HPDE6-E6E7 (cell line): ENCODE measurements at regions not wholly inside any gene's neighbourhood (a gene's known extent, or its start where the extent isn't known, plus 50 kb on each side); places are given as distances from the start of the nearest gene placed in this dataset.
"Not testable (repeated sequence)": the region's sequence is repeated elsewhere in the genome, so short reads cannot be mapped to it uniquely, and the experiment has no call there.

Experiments
- DNase-seq: peaks from one replicate; pipeline ENCODE4 v3.0.0; 2011; ENCODE audit warnings: missing footprints; ENCODE audit errors: extremely low spot score

DNA sequence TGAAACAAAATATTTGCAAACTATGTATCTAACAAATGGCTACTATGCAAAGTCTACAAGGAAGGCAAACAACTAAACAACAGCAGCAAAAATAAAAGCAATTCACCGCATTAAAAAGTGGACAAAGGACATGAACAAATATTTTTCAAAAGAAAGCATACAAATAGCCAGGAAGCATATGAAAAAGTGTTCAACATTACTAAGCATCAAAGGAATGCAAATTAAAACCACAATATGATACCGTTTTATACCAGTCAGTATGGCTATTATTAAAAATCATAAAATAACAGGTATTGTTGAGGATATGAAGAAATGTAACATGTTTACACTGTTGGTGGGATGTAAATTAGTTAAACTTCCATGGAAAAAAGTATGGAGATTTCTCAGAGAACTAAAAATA lies 1106.7 kb downstream of the PDHA2 start:
- DNase-seq = no peak

DNA sequence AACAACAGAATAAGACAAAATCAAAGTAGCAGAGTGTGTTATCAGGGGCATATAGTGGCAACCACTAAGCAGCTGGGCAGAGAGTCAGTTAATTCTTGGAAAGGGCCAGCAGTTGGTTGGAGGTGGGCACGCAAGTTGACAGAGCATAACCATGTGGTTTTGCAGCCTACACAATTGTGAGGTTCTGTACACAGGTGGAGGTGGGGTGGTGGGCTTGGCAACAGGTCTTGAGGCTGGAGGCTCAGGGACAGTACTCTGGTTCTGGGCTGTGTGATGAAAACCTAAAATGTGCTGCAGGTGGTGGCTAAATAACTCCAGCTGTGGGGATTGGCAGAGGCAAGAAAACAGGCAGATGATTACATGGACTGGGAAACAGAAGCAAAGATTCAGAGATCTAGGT lies 1112.7 kb downstream of the PDHA2 start:
- DNase-seq = no peak

DNA sequence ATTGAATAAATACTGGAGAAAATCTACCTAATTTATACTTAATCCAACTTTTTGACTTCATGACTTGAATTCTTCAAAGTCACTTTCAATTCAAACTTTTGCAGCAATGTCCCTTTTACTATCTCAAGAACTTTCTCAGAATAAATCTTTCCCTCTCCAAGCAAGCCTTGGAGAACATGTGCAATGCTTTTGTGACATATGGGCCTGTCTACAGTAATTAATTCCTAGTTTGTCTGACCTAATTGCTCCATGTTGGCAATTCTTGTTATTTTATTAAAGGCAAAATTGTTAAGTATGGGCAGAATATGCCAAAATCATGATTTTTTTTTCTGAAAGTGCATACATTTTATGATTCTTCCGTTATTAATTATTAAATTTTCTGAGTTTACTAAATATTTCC lies 1115.3 kb downstream of the PDHA2 start:
- no peak for DNase-seq

DNA sequence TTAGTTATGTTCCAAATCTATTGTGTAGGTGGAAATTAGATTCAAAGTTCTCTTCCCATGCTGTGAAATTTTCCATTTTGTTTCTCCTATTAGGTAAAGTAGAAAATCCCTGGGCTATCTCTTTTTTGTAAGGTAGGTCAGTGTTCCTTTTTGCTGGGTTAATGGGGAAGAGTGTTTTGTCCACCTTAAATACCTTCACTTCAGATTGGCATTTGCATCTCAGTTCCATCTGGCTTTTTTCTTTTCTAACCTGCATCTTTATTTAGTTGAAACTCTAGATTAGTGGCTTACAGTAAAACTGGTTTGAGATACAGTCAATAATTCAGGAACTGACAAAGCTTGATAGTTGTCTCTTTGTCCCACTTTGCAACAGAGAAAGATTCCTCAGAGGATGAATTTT lies 1115.8 kb downstream of the PDHA2 start:
- no peak for DNase-seq

DNA sequence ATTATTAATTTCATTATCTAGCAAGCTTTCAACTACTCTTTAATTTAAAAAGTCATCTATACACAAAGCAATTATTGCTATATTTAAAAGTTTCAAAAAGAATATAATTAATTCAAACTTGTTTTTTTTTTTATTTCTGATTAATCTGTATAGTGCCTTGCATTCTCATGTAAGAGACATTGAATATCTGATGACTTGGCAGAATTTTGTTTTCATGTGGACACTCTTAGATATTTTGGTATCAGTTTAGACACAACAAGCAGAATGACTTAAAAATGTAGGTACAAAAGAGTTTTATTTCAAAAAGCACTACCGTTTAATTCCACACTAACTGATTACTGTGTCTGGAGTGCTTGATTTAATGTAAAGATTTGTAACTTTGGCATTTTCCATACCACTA lies 1129.6 kb downstream of the PDHA2 start:
- no peak for DNase-seq

DNA sequence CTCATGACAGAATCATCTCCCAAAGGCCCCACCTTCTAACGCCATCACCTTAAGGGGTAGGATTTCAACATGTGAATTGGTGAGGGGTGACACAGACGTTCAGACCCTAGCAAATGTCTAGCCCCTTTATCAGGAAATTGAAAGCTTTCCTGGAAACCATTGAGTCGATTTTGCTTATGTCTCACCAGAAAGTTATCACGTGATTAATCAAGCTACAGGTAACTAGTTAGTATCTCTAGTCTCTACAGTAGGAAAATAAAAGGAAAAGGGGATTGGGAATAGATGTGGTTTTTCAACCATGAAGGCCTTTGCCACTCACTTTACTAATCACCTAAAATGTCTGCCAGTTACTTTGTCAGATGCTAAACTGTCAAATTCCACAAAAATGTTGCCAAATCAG lies 1133.0 kb downstream of the PDHA2 start:
- no peak for DNase-seq

DNA sequence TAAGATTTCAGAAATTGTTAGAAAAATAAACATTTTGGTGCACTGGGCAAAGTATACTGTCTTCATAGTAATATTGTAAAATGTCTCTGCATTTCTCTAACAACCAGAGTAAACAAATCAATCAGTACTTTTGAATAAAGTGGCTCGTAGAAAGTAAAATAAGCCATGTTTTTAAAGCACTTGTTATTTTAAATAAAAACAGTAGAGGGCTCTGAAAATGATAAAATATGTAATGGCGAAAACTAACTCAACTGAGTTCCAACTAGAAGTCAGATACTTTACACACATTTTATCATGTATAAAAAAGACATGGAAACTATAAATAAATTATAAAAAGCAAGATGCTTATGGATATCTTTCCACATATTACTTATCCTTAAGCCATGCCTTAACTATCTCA lies 1134.4 kb downstream of the PDHA2 start:
- DNase-seq = no peak

DNA sequence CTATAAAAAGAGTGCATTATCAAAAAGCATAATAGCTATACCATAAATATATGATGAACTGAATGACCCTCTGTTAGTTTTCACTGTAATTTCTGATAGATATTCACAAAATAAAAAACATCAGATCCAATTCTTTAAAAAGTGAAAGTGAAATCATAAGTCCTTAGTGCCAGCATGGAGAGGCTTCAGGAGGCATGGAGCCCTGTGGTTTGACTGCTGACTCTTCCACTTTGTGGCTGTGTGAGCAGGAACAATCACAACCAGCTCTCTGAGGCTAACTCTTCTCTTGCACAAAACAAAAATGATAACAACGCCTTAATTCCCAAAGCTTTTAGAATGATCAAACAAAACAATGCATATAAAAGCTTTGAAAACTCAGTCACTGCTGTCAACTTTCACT lies 1143.9 kb downstream of the PDHA2 start:
- peak; percentile 7 for DNase-seq

DNA sequence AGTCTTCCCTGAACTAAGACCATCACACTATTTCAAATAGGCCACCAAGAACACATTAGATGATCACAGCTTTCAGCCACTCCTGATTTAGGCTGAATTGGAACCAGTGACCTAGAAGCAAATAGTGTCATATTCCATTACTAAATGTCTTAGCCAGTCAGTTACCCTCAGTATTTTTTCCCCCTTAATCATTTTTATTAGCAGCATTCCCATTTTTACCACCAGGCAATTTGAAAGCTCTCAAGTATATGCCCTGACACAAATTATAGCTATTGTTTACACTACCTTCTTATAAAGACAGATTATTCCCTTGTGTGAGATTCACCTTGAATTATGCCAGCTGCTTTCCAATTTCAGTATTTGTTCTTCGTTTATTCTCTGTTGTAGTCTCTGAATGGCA lies 1146.9 kb downstream of the PDHA2 start:
- no peak for DNase-seq

DNA sequence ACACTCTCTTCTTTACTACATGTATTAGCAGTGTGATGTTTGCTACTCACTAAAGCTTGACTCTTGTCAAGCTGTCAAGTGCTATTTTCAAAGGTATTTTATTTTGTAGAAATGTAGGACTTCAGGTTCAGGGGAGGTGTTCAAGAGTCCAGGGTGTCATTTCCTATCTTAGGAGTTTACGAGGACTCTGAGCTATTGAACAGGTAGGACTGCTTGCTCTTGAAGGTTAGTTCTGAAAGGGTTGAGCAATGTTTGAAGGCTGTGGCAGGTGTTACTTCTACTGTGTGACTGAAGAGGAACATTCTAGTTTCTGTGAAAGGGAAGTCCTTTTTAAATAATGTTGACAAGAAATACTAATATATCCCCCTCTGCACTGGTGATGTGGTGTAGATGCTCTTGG lies 1151.2 kb downstream of the PDHA2 start:
- no peak for DNase-seq

DNA sequence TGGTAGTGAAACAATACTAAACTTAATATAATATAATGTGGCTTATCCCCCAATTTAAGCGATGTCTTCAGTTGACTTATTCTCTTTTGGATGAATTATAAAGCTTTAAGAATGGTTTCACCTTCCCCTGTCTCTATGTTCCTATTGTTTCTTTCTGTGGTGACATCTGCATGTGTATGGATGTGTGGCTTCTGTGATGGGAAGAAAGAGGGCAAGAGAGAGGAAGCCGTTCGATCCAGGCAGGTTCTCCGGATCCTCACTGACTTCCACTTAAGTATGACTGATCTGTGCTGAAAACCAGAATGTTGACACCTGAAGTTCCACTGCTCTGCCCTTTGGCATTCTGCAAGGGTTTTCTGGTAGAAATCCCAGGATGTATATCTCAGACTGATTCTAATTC lies 1150.8 kb downstream of the STPG2 start:
- no peak for DNase-seq

DNA sequence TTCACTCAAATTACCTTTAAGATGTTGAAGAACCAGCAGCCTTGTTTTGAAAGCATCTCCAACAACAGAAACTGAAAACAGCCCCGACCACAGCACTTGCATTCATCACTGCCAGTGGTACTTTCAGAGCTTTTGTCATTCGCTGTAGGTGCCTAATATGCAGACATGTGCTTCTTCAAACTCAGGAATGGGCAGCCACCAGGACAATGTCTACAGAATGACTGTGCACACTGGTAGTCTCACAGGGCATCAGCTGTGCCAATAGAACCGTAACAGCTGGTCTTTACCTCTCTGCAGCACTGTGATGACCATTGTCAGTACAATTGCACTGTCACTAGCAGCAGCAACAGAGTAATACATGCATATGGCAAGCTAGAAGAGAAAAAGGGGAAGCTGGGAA lies 1149.7 kb downstream of the STPG2 start:
- DNase-seq = no peak

DNA sequence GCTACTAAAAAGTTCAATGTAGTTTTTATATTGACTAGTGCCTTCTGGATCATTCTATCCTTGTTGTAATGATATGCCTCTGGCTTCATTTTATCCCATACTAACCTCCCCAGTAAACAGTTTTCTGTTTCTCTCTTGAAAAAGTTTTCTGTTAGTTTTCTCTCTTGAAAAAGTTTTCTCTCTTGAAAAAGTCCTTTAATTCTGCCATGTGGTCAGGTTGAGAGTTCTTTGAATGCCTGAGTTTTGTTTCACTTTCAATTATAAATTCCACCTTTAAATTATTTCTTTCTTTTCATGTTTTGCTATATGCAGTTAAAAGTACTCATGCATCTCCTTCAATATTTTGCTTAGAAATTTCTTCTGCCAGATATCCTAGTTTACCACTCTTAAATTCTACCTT lies 1139.6 kb downstream of the STPG2 start:
- DNase-seq = peak; percentile 2

DNA sequence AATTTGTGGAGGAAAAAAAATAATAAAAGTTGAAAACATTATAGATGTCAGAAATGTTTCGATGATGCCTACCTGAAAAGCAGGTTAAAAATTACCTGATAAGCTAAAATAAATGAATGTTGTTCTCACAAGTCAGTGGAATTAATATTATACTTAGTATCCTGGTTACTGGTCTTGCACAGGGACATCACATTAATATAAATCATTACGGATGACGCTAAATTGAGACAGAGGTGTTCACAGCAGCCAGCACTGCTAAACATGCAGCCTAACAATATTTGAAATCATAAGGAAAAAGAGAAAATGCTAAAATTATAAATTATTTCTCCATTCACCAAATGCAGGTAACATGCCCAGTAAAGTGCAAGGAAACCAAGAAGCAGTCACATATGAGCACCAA lies 1130.0 kb downstream of the STPG2 start:
- DNase-seq = no peak

DNA sequence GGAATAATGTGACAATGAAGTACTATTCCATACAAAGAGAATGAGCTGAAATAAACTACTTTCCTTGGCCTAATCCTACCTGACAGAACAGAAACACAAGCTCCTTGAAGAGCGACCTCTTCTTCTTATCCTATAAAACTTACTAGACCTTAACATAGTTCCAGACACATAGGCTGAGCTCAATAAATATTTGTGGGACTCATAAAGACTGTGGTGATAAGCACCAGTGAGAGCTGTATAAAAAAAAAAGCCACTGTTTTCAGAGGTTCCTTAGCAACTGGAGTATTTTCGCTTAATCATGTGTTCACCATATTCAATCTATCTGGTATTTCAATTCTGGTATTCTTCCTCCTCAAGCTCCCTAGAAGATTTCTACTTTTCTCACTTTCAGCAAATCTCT lies 1129.6 kb downstream of the STPG2 start:
- DNase-seq = no peak

DNA sequence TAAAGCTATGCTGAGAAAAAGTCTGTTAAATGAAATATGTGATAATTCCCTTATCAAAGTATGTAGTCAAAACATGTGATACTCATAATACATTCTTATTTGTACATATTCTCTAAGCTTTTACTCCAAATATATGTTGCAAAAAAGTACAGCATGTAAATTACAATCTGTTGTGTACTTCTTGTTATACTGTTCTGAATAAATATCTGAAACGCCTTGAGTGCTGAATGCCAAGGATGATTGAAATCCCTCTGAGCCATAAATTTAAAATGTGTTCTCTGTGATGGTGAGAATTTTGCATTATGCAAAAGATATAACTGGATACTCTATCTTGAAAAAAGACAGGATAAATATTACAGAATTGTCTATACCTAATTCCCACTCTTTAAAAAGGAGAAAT lies 1128.0 kb downstream of the STPG2 start:
- no peak for DNase-seq

DNA sequence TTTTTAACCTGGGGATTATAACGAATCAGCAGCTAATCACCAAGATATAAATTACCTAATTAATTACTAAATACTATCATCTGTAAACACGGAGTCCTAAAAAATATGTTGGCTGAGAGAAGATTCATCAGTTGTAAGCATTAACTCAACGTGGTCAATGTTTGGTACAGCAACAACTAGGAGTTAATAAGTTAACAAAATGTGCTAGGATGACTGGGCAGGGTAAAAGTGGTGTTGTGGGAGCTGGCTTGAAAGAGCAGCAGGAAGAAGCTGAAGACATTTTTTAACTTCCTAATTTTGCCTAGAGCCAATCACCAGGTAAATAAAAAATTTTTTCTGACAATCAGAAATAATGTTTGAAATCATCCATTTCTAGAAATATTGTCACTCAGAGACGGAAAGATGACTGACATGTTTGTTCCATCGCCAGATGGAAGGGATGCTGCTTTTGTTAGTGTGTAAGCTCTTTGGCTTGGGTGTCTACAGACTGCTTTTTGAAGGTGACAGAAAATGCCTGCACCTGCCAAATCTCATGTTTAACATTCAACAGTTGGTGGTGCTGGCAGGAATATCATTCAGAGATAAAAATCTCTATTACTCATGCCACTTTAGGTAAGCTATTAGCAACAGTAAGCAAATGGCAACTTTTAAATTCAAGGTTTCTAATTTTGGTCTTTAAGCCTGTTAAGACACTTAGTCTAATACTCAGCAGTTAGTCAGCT lies 1126.9 kb downstream of the STPG2 start:
- no peak for DNase-seq

DNA sequence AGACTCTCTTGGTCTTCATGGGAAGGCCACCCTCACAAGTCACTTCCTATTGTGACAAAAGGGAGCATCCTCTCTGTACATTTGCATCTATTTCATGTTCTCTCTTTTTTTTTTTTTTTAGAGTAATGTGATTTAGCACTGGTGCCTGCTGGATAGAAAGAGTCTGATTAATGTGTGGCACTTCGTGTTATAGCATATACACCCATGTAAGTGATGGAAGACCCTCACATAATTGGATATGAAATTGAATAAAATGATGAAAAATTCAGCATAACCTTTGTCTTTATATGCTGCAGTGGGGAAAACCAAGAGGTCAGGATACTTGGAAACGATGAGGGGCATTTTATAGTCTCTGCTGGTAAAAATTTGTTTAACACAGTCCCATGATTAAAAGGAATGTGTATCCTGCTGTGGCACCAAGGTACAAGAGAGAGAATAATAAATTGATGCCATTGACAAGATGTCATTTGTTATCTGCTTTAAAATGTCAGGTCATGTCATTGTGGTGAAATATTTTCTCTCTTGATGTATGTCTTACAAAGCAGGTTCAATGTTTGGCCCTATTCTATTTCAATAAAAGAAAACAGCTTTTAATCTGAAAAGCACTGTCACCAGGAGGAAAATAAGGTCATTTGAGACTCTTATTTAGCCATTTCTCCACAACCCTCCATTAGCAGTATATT lies 1115.4 kb downstream of the STPG2 start:
- DNase-seq = no peak

DNA sequence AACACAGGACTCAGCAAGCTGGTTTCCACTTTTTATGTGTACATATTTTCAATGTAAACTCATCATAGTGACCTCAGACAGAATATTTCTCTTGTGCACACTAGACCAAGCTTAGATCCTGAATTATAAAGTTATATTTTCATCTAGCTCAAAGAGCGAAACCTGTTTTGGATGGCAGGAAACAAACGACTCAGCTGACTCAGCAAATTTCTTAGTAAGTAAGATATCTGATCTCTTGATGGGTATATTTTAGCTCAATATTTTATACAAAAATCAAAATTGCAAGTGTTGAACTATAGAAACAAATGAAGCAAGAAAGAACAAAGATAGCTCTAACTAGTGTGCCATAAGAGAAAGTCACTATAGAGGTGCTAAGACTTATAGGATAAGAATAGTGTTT lies 1114.5 kb downstream of the STPG2 start:
- no peak for DNase-seq

DNA sequence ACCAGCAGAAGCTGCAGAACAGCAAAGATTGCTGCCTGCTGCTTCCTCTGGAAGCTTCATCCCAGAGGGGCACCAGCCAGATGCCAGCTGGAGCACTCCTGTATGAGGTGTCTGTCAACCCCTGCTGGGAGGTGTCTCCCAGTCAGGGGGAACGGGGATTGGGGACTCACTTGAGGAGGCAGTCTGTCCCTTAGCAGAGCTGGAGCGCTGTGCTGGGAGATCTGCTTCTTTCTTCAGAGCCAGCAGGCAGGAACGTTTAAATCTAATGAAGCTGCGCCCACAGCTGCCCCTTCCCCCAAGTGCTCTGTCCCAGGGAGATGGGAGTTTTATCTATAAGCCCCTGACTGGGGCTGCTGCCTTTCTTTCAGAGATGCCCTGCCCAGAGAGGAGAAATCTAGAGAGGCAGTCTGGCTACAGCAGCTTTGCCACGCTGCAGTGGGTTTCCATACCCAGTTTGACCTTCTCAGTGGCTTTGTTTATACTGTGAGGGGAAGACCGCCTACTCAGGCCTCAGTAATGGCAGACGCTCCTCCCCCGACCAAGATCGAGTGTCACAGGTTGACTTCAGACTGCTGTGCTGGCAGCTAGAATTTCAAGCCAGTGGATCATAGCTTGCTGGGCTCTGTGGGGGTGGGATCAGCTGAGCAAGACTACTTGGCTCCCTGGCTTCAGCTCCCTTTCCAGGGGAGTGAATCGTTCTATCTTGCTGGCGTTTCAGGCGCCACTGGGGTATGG lies 1105.7 kb downstream of the STPG2 start:
- DNase-seq = not testable (repeated sequence)

DNA sequence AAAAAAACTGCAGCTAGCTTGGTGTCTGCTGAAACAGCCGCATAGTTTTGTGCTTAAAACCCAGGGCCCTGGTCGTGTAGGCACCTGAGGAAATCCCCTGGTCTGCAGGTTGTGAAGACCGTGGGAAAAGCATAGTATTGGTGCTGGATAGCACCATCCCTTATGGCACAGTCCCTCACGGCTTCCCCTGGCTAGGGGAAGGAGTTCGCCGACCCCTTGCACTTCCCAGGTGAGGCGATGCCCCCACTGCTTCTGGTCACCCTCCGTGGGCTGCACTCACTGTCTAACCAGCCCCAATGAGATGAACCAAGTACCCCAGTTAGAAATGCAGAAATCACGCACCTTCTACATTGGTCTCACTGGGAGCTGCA lies 1105.1 kb downstream of the STPG2 start:
- no peak for DNase-seq

DNA sequence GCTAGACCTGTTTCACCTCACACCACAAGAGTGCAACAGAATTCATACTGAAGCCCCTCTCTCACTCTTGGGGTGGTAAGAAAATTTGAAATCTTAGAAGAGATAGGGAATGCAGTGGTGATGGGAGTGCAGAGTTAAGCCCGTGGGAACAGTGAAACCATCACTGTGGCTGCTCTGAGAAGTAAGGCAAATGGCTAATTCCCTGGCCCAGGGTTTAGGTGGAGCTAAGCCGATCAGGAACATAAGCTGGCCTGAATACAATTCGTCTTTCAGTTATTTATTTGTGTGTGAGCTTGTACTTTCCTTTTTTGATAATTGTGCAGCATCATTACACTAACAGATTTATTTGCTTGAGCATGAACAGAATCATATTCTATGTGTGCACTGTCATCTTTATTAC lies 1070.6 kb downstream of the STPG2 start:
- no peak for DNase-seq

DNA sequence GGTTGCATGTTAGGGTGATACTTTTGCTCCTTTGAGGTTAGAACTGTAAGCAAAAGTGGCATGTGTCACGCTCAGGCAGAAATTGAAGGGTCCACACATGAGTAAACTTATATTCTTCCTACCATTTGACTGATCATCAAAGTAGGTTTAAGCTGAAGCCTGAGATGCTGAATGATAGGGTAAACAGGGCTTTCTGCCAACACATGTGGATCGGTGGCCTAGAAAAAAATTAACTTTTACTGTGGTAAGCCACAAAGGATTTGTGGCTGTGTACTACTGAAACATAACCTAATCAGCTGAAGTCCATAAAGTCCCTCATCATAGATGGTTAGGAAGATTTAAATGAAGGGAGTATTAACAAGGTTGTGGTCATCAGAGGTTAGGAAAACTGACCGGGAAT lies 1070.1 kb downstream of the STPG2 start:
- no peak for DNase-seq
